ENCODE measurements at regions not wholly inside any gene's neighbourhood (a gene's known extent, or its start where the extent isn't known, plus 50 kb on each side); places are given as distances from the start of the nearest gene placed in this dataset.

GRCh38 chr3:32623532-32623931 is 52.9 kb upstream of the DYNC1LI1 start:
- no peak for TF ChIP-seq EZH2 (IDR thresholded peaks at IDR 0.05; ENCODE audit: low read depth)
- TF ChIP-seq CTCF (conservative IDR thresholded peaks at IDR 0.05): no peak
- H3K4me1 ChIP-seq (replicated peaks; ENCODE audit: insufficient read depth): no peaks in the 10 kb centered on the region
- no TSS peak for BruUV-seq (replicated peaks)
- no peaks in the 10 kb centered on the region for H3K79me2 ChIP-seq (ENCODE audit: low read depth)
- no peak for DNase-seq
- H3K9me2 ChIP-seq (ENCODE audit: insufficient read depth): no peaks in the 10 kb centered on the region
- H3K9me3 ChIP-seq (ENCODE audit: insufficient read depth, low read depth): no peaks in the 10 kb centered on the region
- H3K27me3 ChIP-seq (ENCODE audit: insufficient read depth, low read depth): no peaks in the 10 kb centered on the region
- intact Hi-C loops (cut with micrococcal nuclease; ENCODE audit: unreplicated experiment): no loop called here
- no peaks in the 10 kb centered on the region for H4K20me1 ChIP-seq (ENCODE audit: insufficient read depth)
- no peaks in the 10 kb centered on the region for H3F3A ChIP-seq (ENCODE audit: insufficient read depth, low read depth)
- no peaks in the 10 kb centered on the region for H3K36me3 ChIP-seq (ENCODE audit: low read depth)
- ChIA-PET CTCF (no interaction called here), POLR2A (ENCODE audit: unreplicated experiment) (interaction anchor here (0.7 kb wide), 1 partner anchor 38 kb away, joined by 4 read pairs; no protein-coding TSS in a partner anchor)
- H2AFZ ChIP-seq: no peak overlapping the region
- H3K4me3 ChIP-seq: no peak overlapping the region
- H3K4me2 ChIP-seq: no peak overlapping the region
- no peak overlapping the region for H3K27ac ChIP-seq

GRCh38 chr3:32621466-32621865 is 50.8 kb upstream of the DYNC1LI1 start:
- intact Hi-C loops (cut with micrococcal nuclease; ENCODE audit: unreplicated experiment): no loop called here
- ChIA-PET POLR2A (ENCODE audit: unreplicated experiment) (no interaction called here), CTCF (no interaction called here)
- H3K79me2 ChIP-seq (ENCODE audit: low read depth): no peaks in the 10 kb centered on the region
- BruUV-seq (replicated peaks): no TSS peak
- no peaks in the 10 kb centered on the region for H4K20me1 ChIP-seq (ENCODE audit: insufficient read depth)
- TF ChIP-seq CTCF (conservative IDR thresholded peaks at IDR 0.05) (no peak), EZH2 (IDR thresholded peaks at IDR 0.05; ENCODE audit: low read depth) (no peak)
- peaks cover 6% of the 10 kb centered on the region for H3K4me1 ChIP-seq (replicated peaks; ENCODE audit: insufficient read depth)
- H3K9me3 ChIP-seq (ENCODE audit: insufficient read depth, low read depth): no peaks in the 10 kb centered on the region
- H3K27me3 ChIP-seq (ENCODE audit: insufficient read depth, low read depth): no peaks in the 10 kb centered on the region
- no peak overlapping the region for H3K4me2 ChIP-seq
- DNase-seq: no peak
- no peak overlapping the region for H3K4me3 ChIP-seq
- no peak overlapping the region for H3K27ac ChIP-seq
- no peaks in the 10 kb centered on the region for H3K9me2 ChIP-seq (ENCODE audit: insufficient read depth)
- no peak overlapping the region for H2AFZ ChIP-seq
- H3K36me3 ChIP-seq (ENCODE audit: low read depth): no peaks in the 10 kb centered on the region
- H3F3A ChIP-seq (ENCODE audit: insufficient read depth, low read depth): no peaks in the 10 kb centered on the region

GRCh38 chr3:32620611-32621310 is 50.1 kb upstream of the DYNC1LI1 start:
- no peaks in the 10 kb centered on the region for H3K9me2 ChIP-seq (ENCODE audit: insufficient read depth)
- no peak overlapping the region for H2AFZ ChIP-seq
- CTCF ChIA-PET: no interaction called here
- DNase-seq: no peak
- no peak overlapping the region for H3K4me2 ChIP-seq
- no peaks in the 10 kb centered on the region for H3K9me3 ChIP-seq (ENCODE audit: insufficient read depth, low read depth)
- no peaks in the 10 kb centered on the region for H3K36me3 ChIP-seq (ENCODE audit: low read depth)
- no peak overlapping the region for H3K4me3 ChIP-seq
- peaks cover 7% of the 10 kb centered on the region for H3K4me1 ChIP-seq (replicated peaks; ENCODE audit: insufficient read depth)
- no peaks in the 10 kb centered on the region for H3K27me3 ChIP-seq (ENCODE audit: insufficient read depth, low read depth)
- POLR2A ChIA-PET (ENCODE audit: unreplicated experiment): no interaction called here
- H4K20me1 ChIP-seq (ENCODE audit: insufficient read depth): no peaks in the 10 kb centered on the region
- BruUV-seq (replicated peaks): no TSS peak
- H3K27ac ChIP-seq: no peak overlapping the region
- no peaks in the 10 kb centered on the region for H3F3A ChIP-seq (ENCODE audit: insufficient read depth, low read depth)
- TF ChIP-seq EZH2 (IDR thresholded peaks at IDR 0.05; ENCODE audit: low read depth) (no peak), CTCF (conservative IDR thresholded peaks at IDR 0.05) (no peak)
- intact Hi-C loops (cut with micrococcal nuclease; ENCODE audit: unreplicated experiment): no loop called here
- no peaks in the 10 kb centered on the region for H3K79me2 ChIP-seq (ENCODE audit: low read depth)
